Right cardiac atrium (tissue), 5 donors: ENCODE measurements at regions not wholly inside any gene's neighbourhood (a gene's known extent, or its start where the extent isn't known, plus 50 kb on each side); places are given as distances from the start of the nearest gene placed in this dataset.
A peak's percentile ranks its signal among the peaks of the same experiment; 100 is the strongest.

ENCODE experiments used
- ATAC-seq, 2 donors: fragments of 200-7000 bp; cut with Tn5 transposase; one replicate each; pipeline versions ENCODE4 v1.8.0 to v1.9.1; 2020; ENCODE audit warnings: moderate library complexity in 2 of 2, mild to moderate bottlenecking in 1 of 2
- DNase-seq, 3 donors: peaks; one replicate each; pipeline ENCODE4 v3.0.0-alpha.2; 2020
- H3K27ac ChIP-seq: one replicate; pipeline ENCODE4 v1.5.1; 2013; ENCODE audit warnings: mild to moderate bottlenecking, low read length, control low read depth, moderate library complexity
- H3K27me3 ChIP-seq: one replicate; pipeline ENCODE4 v1.6.1; 2013; ENCODE audit not compliant: control insufficient read depth, insufficient read depth
- H3K4me1 ChIP-seq: one replicate; pipeline ENCODE4 v1.6.1; 2013; ENCODE audit warnings: low read length; ENCODE audit not compliant: control insufficient read depth, insufficient read depth
- H3K4me3 ChIP-seq: one replicate; pipeline ENCODE4 v1.5.1; 2013; ENCODE audit warnings: low read length, control low read depth
- H3K9me3 ChIP-seq: one replicate; pipeline ENCODE4 v1.6.1; 2013; ENCODE audit warnings: low read length; ENCODE audit not compliant: control insufficient read depth
- WGBS: extraction: QIAGEN DNeasy Blood & Tissue Kit; methylation state at CpG from one replicate; pipeline ENCODE4 v1.1.7; 2013; 5-methylcytosine and 5-hydroxymethylcytosine counted together
- intact Hi-C, 4 donors: fragments of 100-400 bp; cut with DNase I; formaldehyde crosslinking; loops; one replicate each; pipeline versions ENCODE4 v1.11.0 to v1.14.0; 2022 to 2023
- donor health status: healthy with polysubstance abuse.
- donor health status: DM: no; HTN: yes; CAD: no.
- donor health status: DM: no; HTN: no; CAD: no.
- donor health status: DM: no; HTN: yes; CAD: no; lungs with severe emphysema.
- donor health status: DM: yes; HTN: yes; CAD: no.

DNA sequence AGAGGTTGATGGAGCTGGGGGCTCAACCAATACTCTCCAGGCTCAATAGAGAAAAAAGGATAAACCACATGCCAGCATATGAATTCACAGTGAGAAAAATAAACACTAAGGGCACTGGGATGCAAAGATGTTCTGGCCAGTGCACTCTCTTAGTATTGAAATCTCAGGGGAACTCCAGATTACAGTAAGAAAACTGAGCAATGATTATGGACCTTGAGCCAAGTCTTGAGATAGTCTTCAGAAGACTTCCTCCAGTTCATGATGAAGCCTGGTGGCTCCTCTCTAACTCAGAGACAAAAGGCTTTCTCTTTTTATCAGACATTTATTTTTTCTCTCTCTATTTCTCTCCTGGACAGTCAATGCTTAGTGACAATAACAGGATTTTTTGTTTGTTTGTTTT is 139.8 kb upstream of the SPEF2 start:
- intact Hi-C loops: no loop called here

DNA sequence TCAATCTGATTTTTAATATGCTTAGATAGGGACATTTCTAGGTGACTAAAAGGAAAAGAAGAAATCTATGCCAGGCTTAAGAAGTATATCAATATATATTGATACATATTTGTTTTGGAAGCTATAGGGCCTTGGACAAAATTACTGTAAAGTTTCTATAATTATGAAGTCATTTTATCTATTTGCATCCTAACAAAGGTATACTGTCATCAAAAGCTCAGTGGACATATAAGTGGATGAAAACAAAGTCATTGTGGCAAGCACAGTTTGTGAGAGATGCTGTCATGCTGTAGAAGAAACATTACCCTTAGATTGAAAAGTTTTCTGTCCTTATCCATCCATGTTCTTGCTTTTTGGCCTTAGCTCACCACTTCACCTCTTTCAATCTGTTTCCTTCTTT is 140.3 kb upstream of the SPEF2 start:
- Histone ChIP-seq H3K9me3 (no peaks in the 10 kb centered on the region), H3K27me3 (no peaks in the 10 kb centered on the region), H3K27ac (no peak overlapping the region), H3K4me1 (no peaks in the 10 kb centered on the region), H3K4me3 (no peak overlapping the region)
- DNase-seq (no peak), ATAC-seq (no peak)
- intact Hi-C loops: no loop called here

More for the DNA sequence above, 139.8 kb upstream of the SPEF2 start:
- Histone ChIP-seq H3K9me3 (no peaks in the 10 kb centered on the region), H3K4me1 (no peaks in the 10 kb centered on the region), H3K27me3 (no peaks in the 10 kb centered on the region), H3K4me3 (no peak overlapping the region), H3K27ac (no peak overlapping the region)
- no peak for DNase-seq
- no peak for ATAC-seq

DNA sequence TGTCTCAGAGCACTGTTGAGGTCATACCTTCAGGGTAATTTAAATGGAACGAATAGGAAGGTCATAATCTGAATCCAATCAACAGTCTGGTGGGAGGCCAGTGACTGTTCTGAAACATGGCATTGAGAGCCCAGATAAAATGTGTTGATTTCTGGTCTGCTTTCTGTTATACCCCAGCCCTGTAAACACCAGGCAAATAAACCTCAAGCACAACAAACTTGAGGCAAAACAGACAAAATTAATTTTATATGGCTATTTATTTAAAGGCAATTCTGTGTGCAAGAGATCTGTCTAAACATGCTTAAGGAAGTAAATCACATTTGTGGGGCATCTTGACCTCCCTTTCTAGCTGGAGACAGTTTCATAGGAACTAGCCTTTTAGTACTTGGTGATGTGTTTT is 140.9 kb upstream of the SPEF2 start:
- intact Hi-C loops: no loop called here
- no peak for ATAC-seq

GRCh38 chr5:35476036-35476435 is 141.6 kb upstream of the SPEF2 start:
- Histone ChIP-seq H3K27ac (no peak overlapping the region), H3K9me3 (no peaks in the 10 kb centered on the region), H3K4me3 (no peak overlapping the region), H3K4me1 (no peaks in the 10 kb centered on the region), H3K27me3 (no peaks in the 10 kb centered on the region)
- intact Hi-C loops: no loop called here
- no peak for DNase-seq
- no peak for ATAC-seq
- WGBS: 43% methylated on average over 2 of the region's 2 CpGs

More for the DNA sequence above, 140.9 kb upstream of the SPEF2 start:
- no peak for DNase-seq
- H3K27ac ChIP-seq: no peak overlapping the region
- no peaks in the 10 kb centered on the region for H3K27me3 ChIP-seq
- H3K4me3 ChIP-seq: no peak overlapping the region
- H3K4me1 ChIP-seq: no peaks in the 10 kb centered on the region
- 38% methylated on average over 1 of the region's 1 CpG for WGBS
- H3K9me3 ChIP-seq: no peaks in the 10 kb centered on the region

DNA sequence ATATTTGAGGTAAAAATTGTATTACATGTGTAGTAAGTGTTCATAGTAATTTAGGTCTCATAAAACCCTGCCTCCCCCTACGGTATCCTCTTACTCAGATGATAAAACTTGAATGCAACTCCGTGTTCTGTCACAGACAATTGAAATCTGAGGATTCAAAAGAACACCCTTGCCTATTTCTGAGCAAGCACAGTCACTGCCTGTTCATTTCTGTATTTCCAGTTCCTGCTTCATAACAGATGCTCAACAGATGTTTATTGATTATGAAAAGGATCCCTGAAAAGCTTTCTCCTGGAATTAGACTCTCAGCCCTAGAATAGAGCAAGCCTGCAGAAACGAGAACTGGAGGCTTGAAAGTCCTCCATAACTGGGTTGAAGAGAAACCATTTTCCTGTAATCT is 144.1 kb upstream of the SPEF2 start:
- Histone ChIP-seq H3K4me3 (no peak overlapping the region), H3K27me3 (no peaks in the 10 kb centered on the region), H3K27ac (no peak overlapping the region), H3K9me3 (no peaks in the 10 kb centered on the region), H3K4me1 (no peaks in the 10 kb centered on the region)
- intact Hi-C loops: no loop called here
- ATAC-seq: no peak
- WGBS: 87% methylated on average over 3 of the region's 3 CpGs
- DNase-seq: no peak

DNA sequence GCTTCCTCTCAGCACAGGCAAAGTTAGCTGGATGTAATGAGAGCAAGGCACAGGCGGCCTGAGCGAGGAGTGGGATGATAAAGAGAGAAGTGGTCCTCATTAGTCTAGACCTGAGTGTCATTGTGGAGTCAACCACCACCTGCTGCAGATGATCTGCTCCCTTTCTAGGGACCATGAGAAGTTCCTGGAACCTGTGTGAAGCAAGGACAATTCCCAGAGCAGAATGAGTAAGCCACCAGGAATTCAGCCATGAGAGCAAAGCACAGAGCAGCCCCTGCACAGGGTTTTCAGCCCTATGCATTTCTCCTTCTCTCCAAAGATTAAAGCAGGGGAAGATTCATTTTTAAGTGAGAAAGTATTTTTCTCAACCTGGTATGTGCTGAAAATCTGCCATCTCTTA is 146.8 kb upstream of the SPEF2 start:
- ATAC-seq: no peak
- no peak for DNase-seq
- intact Hi-C loops: no loop called here
- no peak overlapping the region for H3K4me3 ChIP-seq
- no peaks in the 10 kb centered on the region for H3K9me3 ChIP-seq
- no peak overlapping the region for H3K27ac ChIP-seq
- no peaks in the 10 kb centered on the region for H3K27me3 ChIP-seq
- no peaks in the 10 kb centered on the region for H3K4me1 ChIP-seq
- 88% methylated on average over 2 of the region's 2 CpGs for WGBS

GRCh38 chr5:35468811-35469210 is 148.9 kb upstream of the SPEF2 start:
- no peaks in the 10 kb centered on the region for H3K9me3 ChIP-seq
- no peaks in the 10 kb centered on the region for H3K4me1 ChIP-seq
- DNase-seq (no peak), ATAC-seq (no peak)
- 82% methylated on average over 4 of the region's 4 CpGs for WGBS
- no peak overlapping the region for H3K27ac ChIP-seq
- intact Hi-C loops: no loop called here
- no peaks in the 10 kb centered on the region for H3K27me3 ChIP-seq
- no peak overlapping the region for H3K4me3 ChIP-seq

GRCh38 chr5:35466746-35467145 is 150.9 kb upstream of the SPEF2 start:
- DNase-seq (no peak), ATAC-seq (no peak)
- Histone ChIP-seq H3K4me1 (no peaks in the 10 kb centered on the region), H3K4me3 (no peak overlapping the region), H3K27ac (no peak overlapping the region), H3K27me3 (no peaks in the 10 kb centered on the region), H3K9me3 (no peaks in the 10 kb centered on the region)
- 91% methylated on average over 5 of the region's 5 CpGs for WGBS
- intact Hi-C loops: no loop called here

DNA sequence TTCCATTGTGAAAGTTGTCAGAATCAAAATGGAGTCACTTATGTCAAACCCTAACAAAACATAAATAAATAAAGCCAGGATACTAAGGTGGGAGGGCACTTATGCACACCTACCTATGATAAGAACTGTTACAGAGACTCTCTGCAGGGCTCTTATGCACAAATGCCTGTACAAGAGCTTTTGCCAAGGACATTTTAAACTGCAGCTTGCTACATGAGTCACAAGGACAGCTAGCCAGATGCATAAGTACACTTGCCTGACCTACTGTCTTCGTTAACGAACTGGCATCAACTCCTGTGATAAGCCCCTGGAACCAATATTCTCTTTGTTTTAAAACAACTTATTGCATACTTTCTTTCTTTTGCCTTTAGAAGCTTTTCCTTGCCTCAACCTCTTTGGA is 152.9 kb upstream of the SPEF2 start:
- no peaks in the 10 kb centered on the region for H3K9me3 ChIP-seq
- 66% methylated on average over 2 of the region's 2 CpGs for WGBS
- no peaks in the 10 kb centered on the region for H3K4me1 ChIP-seq
- no peak overlapping the region for H3K27ac ChIP-seq
- no peak for ATAC-seq
- intact Hi-C loops: no loop called here
- H3K4me3 ChIP-seq: no peak overlapping the region
- no peak for DNase-seq
- no peaks in the 10 kb centered on the region for H3K27me3 ChIP-seq

DNA sequence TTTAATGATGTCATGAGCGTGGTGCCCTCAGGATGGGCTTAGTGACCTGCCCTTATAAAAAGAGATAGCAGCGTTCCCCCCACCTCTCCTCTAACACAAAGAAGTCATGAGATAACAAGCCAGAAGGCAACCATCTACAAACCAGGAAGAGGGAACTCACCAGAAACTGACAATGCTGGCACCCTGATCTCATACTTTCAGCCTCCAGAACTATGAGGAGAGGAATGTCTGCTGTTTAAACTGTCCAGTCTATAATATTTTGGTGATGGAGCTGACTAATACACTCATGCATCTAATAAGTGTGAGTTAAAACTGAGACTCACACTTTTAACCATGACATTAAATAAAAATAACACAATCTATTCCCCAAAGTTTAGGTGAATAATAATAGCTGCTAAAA is 156.1 kb upstream of the SPEF2 start:
- H3K4me3 ChIP-seq: no peak overlapping the region
- intact Hi-C loops: no loop called here
- 45% methylated on average over 2 of the region's 2 CpGs for WGBS

DNA sequence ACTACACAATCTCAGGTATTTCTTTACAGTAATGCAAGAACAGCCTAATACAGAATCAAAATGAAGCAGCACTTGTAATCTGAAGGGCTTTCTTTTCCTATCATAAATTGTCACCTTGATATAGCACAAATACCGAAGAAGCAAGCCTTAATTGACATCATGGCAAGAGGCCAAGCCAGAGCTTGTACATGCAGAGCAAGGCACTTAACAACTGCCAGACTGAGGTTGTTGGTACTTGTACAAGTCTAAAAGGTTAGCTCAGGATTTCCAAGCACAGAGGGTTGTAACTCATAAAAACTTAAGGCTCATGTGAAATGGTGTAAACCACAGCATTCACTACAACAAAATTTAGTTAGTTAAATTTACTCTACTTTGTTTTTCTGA is 158.8 kb upstream of the SPEF2 start:
- Histone ChIP-seq H3K27me3 (no peaks in the 10 kb centered on the region), H3K4me3 (no peak overlapping the region), H3K27ac (no peak overlapping the region), H3K9me3 (peaks cover 2% of the 10 kb centered on the region), H3K4me1 (no peaks in the 10 kb centered on the region)
- ATAC-seq: peak in 1 of 2 donors; percentile 31
- intact Hi-C loops: no loop called here
- no peak for DNase-seq
- 6% methylated on average over 1 of the region's 1 CpG for WGBS

More for the DNA sequence above, 156.1 kb upstream of the SPEF2 start:
- no peaks in the 10 kb centered on the region for H3K27me3 ChIP-seq
- no peak for ATAC-seq
- no peaks in the 10 kb centered on the region for H3K4me1 ChIP-seq
- no peak overlapping the region for H3K27ac ChIP-seq
- DNase-seq: no peak
- H3K9me3 ChIP-seq: peaks cover 1% of the 10 kb centered on the region

GRCh38 chr5:35457912-35458823 is 159.5 kb upstream of the SPEF2 start:
- no peak for DNase-seq
- no peak overlapping the region for H3K4me3 ChIP-seq
- H3K27ac ChIP-seq: no peak overlapping the region
- H3K9me3 ChIP-seq: peaks cover 2% of the 10 kb centered on the region
- no peaks in the 10 kb centered on the region for H3K4me1 ChIP-seq
- intact Hi-C loops: no loop called here
- ATAC-seq: no peak
- H3K27me3 ChIP-seq: no peaks in the 10 kb centered on the region
- 75% methylated on average over 5 of the region's 5 CpGs for WGBS
